ENCODE measurements at regions not wholly inside any gene's neighbourhood (a gene's known extent, or its start where the extent isn't known, plus 50 kb on each side); places are given as distances from the start of the nearest gene placed in this dataset.

GRCh38 chr7:52775876-52776275 lies 259.6 kb upstream of the POM121L12 start:
- no peak overlapping the region for H3K23ac ChIP-seq (ENCODE audit: low read depth, low read length)
- no peak overlapping the region for H3K18ac ChIP-seq (ENCODE audit: low read depth, low read length)
- in situ Hi-C loops (cut with MboI; ENCODE audit: low sequenced_read_pairs) (no loop called here), dilution Hi-C loops (cut with HindIII; ENCODE audit: low sequenced_read_pairs, unreplicated experiment) (no loop called here), intact Hi-C loops (cut with micrococcal nuclease) (no loop called here)
- H3K4me3 ChIP-seq (ENCODE audit: insufficient read depth, low read depth, low read length) = no peak overlapping the region
- H2AFZ ChIP-seq (replicated peaks; ENCODE audit: low read length, poor library complexity) = no peak overlapping the region
- no peaks in the 10 kb centered on the region for H3K36me3 ChIP-seq (ENCODE audit: control insufficient read depth, insufficient read depth, low read length)
- no TSS peak for BruUV-seq (replicated peaks)
- H3K27me3 ChIP-seq (ENCODE audit: control insufficient read depth, insufficient read depth, low read length) = no peaks in the 10 kb centered on the region
- no peak overlapping the region for H2BK5ac ChIP-seq (ENCODE audit: low read depth, low read length, poor library complexity, severe bottlenecking)
- no peaks in the 10 kb centered on the region for H3K79me1 ChIP-seq (ENCODE audit: low read depth in 1 of 2, low read length in 2 of 2)
- no peak overlapping the region for H4K8ac ChIP-seq (ENCODE audit: low read depth in 2 of 2, low read length in 2 of 2)
- H3K14ac ChIP-seq (replicated peaks; ENCODE audit: low read depth, low read length) = no peak overlapping the region
- peaks cover 7% of the 10 kb centered on the region for H3K9me3 ChIP-seq (ENCODE audit: control insufficient read depth, insufficient read depth, low read length)
- no peaks in the 10 kb centered on the region for H3K9me1 ChIP-seq (ENCODE audit: insufficient read depth, low read length)
- no peak overlapping the region for H2BK20ac ChIP-seq (ENCODE audit: low read depth, low read length)
- no peak overlapping the region for H3K4me2 ChIP-seq (ENCODE audit: low read depth, low read length)
- H4K20me1 ChIP-seq (ENCODE audit: insufficient read depth, low read length) = no peaks in the 10 kb centered on the region
- no peak overlapping the region for H3K56ac ChIP-seq (ENCODE audit: extremely low read depth, insufficient read depth, low read length)
- H3K27ac ChIP-seq (ENCODE audit: insufficient read depth, low read length) = no peak overlapping the region
- H2AK5ac ChIP-seq (ENCODE audit: low read depth, low read length) = no peak overlapping the region
- WGBS, 2 experiments (ENCODE audit: extremely low coverage in 2 of 2, insufficient read length in 1 of 2) = no CpG with 5 or more reads among the region's 1 CpG
- no peak overlapping the region for H3K4ac ChIP-seq (ENCODE audit: low read depth, low read length)
- H4K5ac ChIP-seq (ENCODE audit: low read depth, low read length) = no peak overlapping the region
- ChIA-PET CTCF (no interaction called here), POLR2A (ENCODE audit: unreplicated experiment) (no interaction called here)
- no peaks in the 10 kb centered on the region for H3K4me1 ChIP-seq (ENCODE audit: control insufficient read depth, insufficient read depth, low read length)
- ATAC-seq (ENCODE audit: low read depth) (no peak), DNase-seq (no peak)
- no peak overlapping the region for H3K9ac ChIP-seq (ENCODE audit: low read depth, low read length)
- H2BK15ac ChIP-seq (ENCODE audit: low read depth, low read length) = no peak overlapping the region
- no peak overlapping the region for H2BK120ac ChIP-seq (ENCODE audit: low read depth, low read length)
- H2AK9ac ChIP-seq (replicated peaks; ENCODE audit: low read depth, low read length, poor library complexity) = no peak overlapping the region
- no peak overlapping the region for H4K91ac ChIP-seq (ENCODE audit: insufficient read depth, low read depth, low read length)
- TF ChIP-seq ELK1 (IDR thresholded peaks at IDR 0.05; ENCODE audit: borderline replicate concordance, low read depth, low read length) = no peak
- TF ChIP-seq USF2 (IDR thresholded peaks at IDR 0.05; ENCODE audit: low read depth, low read length) = no peak
- no peak for TF ChIP-seq FOS (IDR thresholded peaks at IDR 0.05; ENCODE audit: low read depth, low read length)
